MM.1S (cell line): ENCODE measurements at regions not wholly inside any gene's neighbourhood (a gene's known extent, or its start where the extent isn't known, plus 50 kb on each side); places are given as distances from the start of the nearest gene placed in this dataset.

Source experiments
- DNase-seq: peaks from one replicate; pipeline ENCODE4 v3.0.0-alpha.2; 2015
- H2AFZ ChIP-seq: fragments of 300-600 bp; sonication (generic); 2 replicates; pipeline ENCODE4 v1.6.0; 2016; ENCODE audit warnings: antibody characterized with exemption, low read length
- H3F3A ChIP-seq: fragments of 300-600 bp; sonication (generic); 2 replicates; pipeline ENCODE4 v1.6.1; 2016; ENCODE audit warnings: mild to moderate bottlenecking, antibody characterized with exemption, low read length, moderate library complexity, mixed read lengths; ENCODE audit not compliant: insufficient read depth
- H3K27ac ChIP-seq: fragments of 300-600 bp; sonication (generic); 2 replicates; pipeline ENCODE4 v1.5.1; 2016; ENCODE audit warnings: mild to moderate bottlenecking, low read length
- H3K27me3 ChIP-seq: fragments of 300-600 bp; sonication (generic); replicated peaks from 2 replicates; pipeline ENCODE4 v1.6.0; 2016; ENCODE audit warnings: low read length; ENCODE audit not compliant: insufficient read depth
- H3K36me3 ChIP-seq: fragments of 300-600 bp; sonication (generic); replicated peaks from 2 replicates; pipeline ENCODE4 v1.6.1; 2016; ENCODE audit warnings: mild to moderate bottlenecking, low read length, mixed read lengths; ENCODE audit not compliant: insufficient read depth
- H3K4me1 ChIP-seq: fragments of 300-600 bp; sonication (generic); 2 replicates; pipeline ENCODE4 v1.6.1; 2016; ENCODE audit warnings: low read length, mixed read lengths
- H3K4me2 ChIP-seq: fragments of 300-600 bp; sonication (generic); 2 replicates; pipeline ENCODE4 v1.6.0; 2016; ENCODE audit warnings: low read depth, low read length
- H3K4me3 ChIP-seq: fragments of 300-600 bp; sonication (generic); 2 replicates; pipeline ENCODE4 v1.5.1; 2016; ENCODE audit warnings: low read length, mixed read lengths
- H3K79me2 ChIP-seq: fragments of 300-600 bp; sonication (generic); 2 replicates; pipeline ENCODE4 v1.6.1; 2016; ENCODE audit warnings: mixed run types, low read length, mixed read lengths
- H3K9ac ChIP-seq: fragments of 300-600 bp; sonication (generic); 2 replicates; pipeline ENCODE4 v1.6.1; 2016; ENCODE audit warnings: low read length, mixed read lengths
- H3K9me2 ChIP-seq: fragments of 300-600 bp; sonication (generic); replicated peaks from 2 replicates; pipeline ENCODE4 v1.6.1; 2016; ENCODE audit warnings: mild to moderate bottlenecking, low read length, mixed read lengths; ENCODE audit not compliant: insufficient read depth
- H3K9me3 ChIP-seq: fragments of 300-600 bp; sonication (generic); replicated peaks from 2 replicates; pipeline ENCODE4 v1.6.1; 2016; ENCODE audit warnings: mild to moderate bottlenecking, low read length, mixed read lengths; ENCODE audit not compliant: insufficient read depth
- H4K20me1 ChIP-seq: fragments of 300-600 bp; sonication (generic); 2 replicates; pipeline ENCODE4 v1.6.1; 2016; ENCODE audit warnings: mild to moderate bottlenecking, low read length, moderate library complexity, mixed read lengths; ENCODE audit not compliant: insufficient read depth
- EZH2 ChIP-seq: fragments of 300-600 bp; sonication (generic); optimal IDR thresholded peaks from 2 replicates; pipeline ENCODE3; 2017; ENCODE audit warnings: low read depth, mild to moderate bottlenecking, antibody characterized with exemption, low read length, mixed read lengths
- EZH2phosphoT487 ChIP-seq: fragments of 300-600 bp; sonication (generic); IDR thresholded peaks from 2 replicates; pipeline ENCODE4 v1.6.1; 2018; ENCODE audit warnings: antibody characterized with exemption, low read length
- TF ChIP-seq, protein P1 (sequence below): fragments of 300-600 bp; sonication (generic); IDR thresholded peaks from 2 replicates; pipeline ENCODE4 v1.5.1; 2016; ENCODE audit warnings: antibody characterized with exemption, low read length, mixed read lengths

DNA sequence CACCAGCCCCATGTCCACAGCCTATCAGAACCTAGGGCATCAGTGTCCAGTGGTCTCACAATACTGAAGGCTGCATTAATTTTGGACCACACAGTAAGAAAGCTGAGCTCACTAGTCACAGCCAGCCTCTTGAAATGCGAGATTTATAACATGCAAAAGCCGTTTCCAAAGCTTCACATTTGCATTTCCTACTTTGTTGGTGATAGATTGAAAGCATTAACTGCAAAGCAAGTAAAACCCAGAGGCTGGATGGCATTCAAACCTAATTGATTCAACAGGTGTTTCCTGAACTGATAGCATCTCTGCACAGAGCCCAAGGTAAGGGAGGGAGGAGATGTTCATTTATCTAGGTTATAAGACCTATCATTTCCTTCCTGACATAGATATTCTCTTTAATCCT, 410.1 kb downstream of the OMA1 start:
- no peak overlapping the region for H3K4me2 ChIP-seq
- no peaks in the 10 kb centered on the region for H3K9me2 ChIP-seq
- H3K27ac ChIP-seq, result no peak overlapping the region
- no peak overlapping the region for H3K4me3 ChIP-seq
- H2AFZ ChIP-seq, result no peak overlapping the region
- no peaks in the 10 kb centered on the region for H4K20me1 ChIP-seq
- H3K79me2 ChIP-seq, result no peaks in the 10 kb centered on the region
- DNase-seq, result no peak
- H3K4me1 ChIP-seq, result no peaks in the 10 kb centered on the region
- no peaks in the 10 kb centered on the region for H3F3A ChIP-seq
- TF ChIP-seq, protein P1, sequence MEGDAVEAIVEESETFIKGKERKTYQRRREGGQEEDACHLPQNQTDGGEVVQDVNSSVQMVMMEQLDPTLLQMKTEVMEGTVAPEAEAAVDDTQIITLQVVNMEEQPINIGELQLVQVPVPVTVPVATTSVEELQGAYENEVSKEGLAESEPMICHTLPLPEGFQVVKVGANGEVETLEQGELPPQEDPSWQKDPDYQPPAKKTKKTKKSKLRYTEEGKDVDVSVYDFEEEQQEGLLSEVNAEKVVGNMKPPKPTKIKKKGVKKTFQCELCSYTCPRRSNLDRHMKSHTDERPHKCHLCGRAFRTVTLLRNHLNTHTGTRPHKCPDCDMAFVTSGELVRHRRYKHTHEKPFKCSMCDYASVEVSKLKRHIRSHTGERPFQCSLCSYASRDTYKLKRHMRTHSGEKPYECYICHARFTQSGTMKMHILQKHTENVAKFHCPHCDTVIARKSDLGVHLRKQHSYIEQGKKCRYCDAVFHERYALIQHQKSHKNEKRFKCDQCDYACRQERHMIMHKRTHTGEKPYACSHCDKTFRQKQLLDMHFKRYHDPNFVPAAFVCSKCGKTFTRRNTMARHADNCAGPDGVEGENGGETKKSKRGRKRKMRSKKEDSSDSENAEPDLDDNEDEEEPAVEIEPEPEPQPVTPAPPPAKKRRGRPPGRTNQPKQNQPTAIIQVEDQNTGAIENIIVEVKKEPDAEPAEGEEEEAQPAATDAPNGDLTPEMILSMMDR, result no peak
- TF ChIP-seq EZH2 (no peak), EZH2phosphoT487 (no peak)
- H3K27me3 ChIP-seq, result no peaks in the 10 kb centered on the region
- no peak overlapping the region for H3K9ac ChIP-seq
- 0 out of 2 replicates have a peak, but pooled peaks cover 3% of the 10 kb centered on the region for H3K9me3 ChIP-seq
- no peaks in the 10 kb centered on the region for H3K36me3 ChIP-seq

DNA sequence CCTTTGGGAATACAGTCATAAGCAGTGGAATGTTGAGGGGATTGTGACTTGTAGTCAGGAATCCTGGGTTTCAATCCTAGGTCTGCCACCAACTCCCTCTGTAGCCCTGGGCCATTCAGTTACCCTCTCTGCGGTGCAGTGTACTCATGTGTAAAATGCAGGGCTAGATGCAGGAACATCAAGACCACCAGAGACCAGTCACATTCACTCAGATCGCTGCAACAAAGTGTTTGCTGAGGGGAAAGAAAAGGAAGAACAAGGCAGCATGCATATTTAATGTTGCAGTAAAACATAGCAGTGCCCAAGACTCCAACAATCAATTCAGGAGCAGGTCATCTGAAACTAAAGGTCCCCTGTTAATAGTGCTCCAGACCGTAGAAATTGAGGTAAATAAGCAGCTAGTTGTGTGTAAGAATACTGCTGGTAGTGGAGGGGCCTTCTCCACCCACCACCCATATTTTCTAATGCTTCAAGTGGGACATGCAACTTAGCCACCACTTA, 410.7 kb downstream of the OMA1 start:
- no peak overlapping the region for H3K9ac ChIP-seq
- H3K79me2 ChIP-seq, result no peaks in the 10 kb centered on the region
- no peaks in the 10 kb centered on the region for H3F3A ChIP-seq
- H2AFZ ChIP-seq, result no peak overlapping the region
- no peak for DNase-seq
- H3K4me1 ChIP-seq, result no peaks in the 10 kb centered on the region
- no peak overlapping the region for H3K27ac ChIP-seq
- no peaks in the 10 kb centered on the region for H3K27me3 ChIP-seq
- 0 out of 2 replicates have a peak, but pooled peaks cover 3% of the 10 kb centered on the region for H3K9me3 ChIP-seq
- no peaks in the 10 kb centered on the region for H3K9me2 ChIP-seq
- TF ChIP-seq, protein P1, result no peak
- TF ChIP-seq EZH2phosphoT487 (no peak), EZH2 (no peak)
- no peak overlapping the region for H3K4me2 ChIP-seq
- H3K4me3 ChIP-seq, result no peak overlapping the region
- H4K20me1 ChIP-seq, result no peaks in the 10 kb centered on the region
- no peaks in the 10 kb centered on the region for H3K36me3 ChIP-seq

DNA sequence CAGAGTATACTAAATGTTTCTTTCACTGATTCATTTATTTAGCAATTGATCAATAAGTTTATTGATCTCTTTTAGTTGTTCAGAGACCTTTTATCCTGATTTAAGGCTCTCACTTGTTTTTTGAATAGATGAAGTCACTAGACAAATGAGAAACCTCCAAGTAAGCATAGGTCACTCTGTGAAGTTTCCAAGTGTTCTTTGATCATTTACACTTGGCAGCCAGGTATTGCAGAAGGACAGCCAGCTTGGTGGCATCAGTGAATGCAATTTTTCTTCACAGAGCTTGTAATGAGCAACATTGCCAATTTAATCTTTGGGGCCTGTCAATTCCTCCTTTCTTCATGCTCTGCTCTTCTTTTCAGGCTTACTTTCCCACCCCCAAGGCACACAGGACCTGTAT, 413.0 kb downstream of the OMA1 start:
- no peaks in the 10 kb centered on the region for H3K9me2 ChIP-seq
- no peak overlapping the region for H3K4me3 ChIP-seq
- DNase-seq, result no peak
- no peak overlapping the region for H2AFZ ChIP-seq
- H3K9me3 ChIP-seq, result 0 out of 2 replicates have a peak, but pooled peaks cover 3% of the 10 kb centered on the region
- no peaks in the 10 kb centered on the region for H3K36me3 ChIP-seq
- no peaks in the 10 kb centered on the region for H3F3A ChIP-seq
- no peak overlapping the region for H3K4me2 ChIP-seq
- no peaks in the 10 kb centered on the region for H3K4me1 ChIP-seq
- no peaks in the 10 kb centered on the region for H3K79me2 ChIP-seq
- H3K9ac ChIP-seq, result no peak overlapping the region
- TF ChIP-seq, protein P1, result no peak
- TF ChIP-seq EZH2phosphoT487 (no peak), EZH2 (no peak)
- no peaks in the 10 kb centered on the region for H3K27me3 ChIP-seq
- H4K20me1 ChIP-seq, result no peaks in the 10 kb centered on the region
- no peak overlapping the region for H3K27ac ChIP-seq
